ENCODE measurements at regions not wholly inside any gene's neighbourhood (a gene's known extent, or its start where the extent isn't known, plus 50 kb on each side); places are given as distances from the start of the nearest gene placed in this dataset.

- no peak for TF ChIP-seq CTCF (IDR thresholded peaks at IDR 0.05)
- TF ChIP-seq POLR2A (IDR thresholded peaks at IDR 0.05), result no peak
- peak in 1 of 3 donors; percentile 24 for TF ChIP-seq POLR2AphosphoS5 (IDR thresholded peaks at IDR 0.05)
These were observed 452.3 kb downstream of the ZIC3 start for GRCh38 chrX:138018145-138018799.

Data from breast epithelium (tissue), 3 donors.